SKM-1 treated with dmso at 0.1 percent for 144 hours (cell line): ENCODE measurements at regions not wholly inside any gene's neighbourhood (a gene's known extent, or its start where the extent isn't known, plus 50 kb on each side); places are given as distances from the start of the nearest gene placed in this dataset.
A peak's percentile ranks its signal among the peaks of the same experiment; 100 is the strongest.

Experiments
- DNase-seq: peaks from one replicate; lab custom pipeline; 2025; ENCODE audit not compliant: unreplicated experiment; lab: John Stamatoyannopoulos, UW

GRCh38 chr5:56594792-56595191, 220.6 kb upstream of the MAP3K1 start:
- DNase-seq = no peak

GRCh38 chr5:56591081-56591480, 224.3 kb upstream of the MAP3K1 start:
- DNase-seq = no peak

GRCh38 chr5:56589481-56589860, 225.9 kb upstream of the MAP3K1 start:
- no peak for DNase-seq

- no peak for DNase-seq
Observed at GRCh38 chr5:56588636-56589480, 226.5 kb upstream of the MAP3K1 start.

- DNase-seq = no peak
Observed at GRCh38 chr5:56588131-56588487, 227.2 kb upstream of the MAP3K1 start.

- no peak for DNase-seq
Observed at GRCh38 chr5:56587381-56588130, 227.8 kb upstream of the MAP3K1 start.

GRCh38 chr5:56585999-56586691, 229.2 kb upstream of the MAP3K1 start:
- no peak for DNase-seq

- no peak for DNase-seq
Observed at GRCh38 chr5:56585461-56585860, 229.9 kb upstream of the MAP3K1 start.

GRCh38 chr5:56581426-56581825, 233.9 kb upstream of the MAP3K1 start:
- no peak for DNase-seq

- no peak for DNase-seq
Observed at GRCh38 chr5:56580864-56581263, 234.5 kb upstream of the MAP3K1 start.

- DNase-seq = no peak
Observed at GRCh38 chr5:56575821-56576220, 239.5 kb upstream of the MAP3K1 start.

GRCh38 chr5:56574778-56575177, 240.6 kb upstream of the MAP3K1 start:
- DNase-seq = no peak

GRCh38 chr5:56569566-56569965, 245.8 kb upstream of the MAP3K1 start:
- peak; percentile 39 for DNase-seq

GRCh38 chr5:56569076-56569475, 246.3 kb upstream of the MAP3K1 start:
- DNase-seq = no peak

GRCh38 chr5:56567278-56567677, 248.1 kb upstream of the MAP3K1 start:
- DNase-seq = no peak

- DNase-seq = peak; percentile 7
Observed at GRCh38 chr5:56566374-56567249, 248.7 kb upstream of the MAP3K1 start.

- DNase-seq = peak; percentile 87
Observed at GRCh38 chr5:56565644-56566043, 249.7 kb upstream of the MAP3K1 start.

- DNase-seq = no peak
Observed at GRCh38 chr5:56565283-56565615, 250.1 kb upstream of the MAP3K1 start.

GRCh38 chr5:56564541-56565282, 250.6 kb upstream of the MAP3K1 start:
- no peak for DNase-seq

GRCh38 chr5:56561455-56561854, 253.9 kb upstream of the MAP3K1 start:
- no peak for DNase-seq
